Neural cell (in vitro differentiated cells): ENCODE measurements at regions not wholly inside any gene's neighbourhood (a gene's known extent, or its start where the extent isn't known, plus 50 kb on each side); places are given as distances from the start of the nearest gene placed in this dataset.

Source experiments
- EP300 ChIP-seq: fragments of 450-650 bp; conservative IDR thresholded peaks from 2 replicates; pipeline ENCODE4 v1.6.1; 2014; ENCODE audit warnings: antibody characterized with exemption, mild to moderate bottlenecking, moderate library complexity; ENCODE audit not compliant: poor library complexity, severe bottlenecking
- RAD21 ChIP-seq: fragments of 450-650 bp; conservative IDR thresholded peaks from 2 replicates; pipeline ENCODE4 v1.6.1; 2014; ENCODE audit warnings: antibody characterized with exemption, mild to moderate bottlenecking, moderate library complexity
- TF ChIP-seq, protein P1 (sequence below): fragments of 450-650 bp; IDR thresholded peaks from 2 replicates; pipeline ENCODE4 v1.5.1; 2014; ENCODE audit warnings: antibody characterized with exemption, mild to moderate bottlenecking, moderate library complexity; ENCODE audit not compliant: poor library complexity, severe bottlenecking

DNA sequence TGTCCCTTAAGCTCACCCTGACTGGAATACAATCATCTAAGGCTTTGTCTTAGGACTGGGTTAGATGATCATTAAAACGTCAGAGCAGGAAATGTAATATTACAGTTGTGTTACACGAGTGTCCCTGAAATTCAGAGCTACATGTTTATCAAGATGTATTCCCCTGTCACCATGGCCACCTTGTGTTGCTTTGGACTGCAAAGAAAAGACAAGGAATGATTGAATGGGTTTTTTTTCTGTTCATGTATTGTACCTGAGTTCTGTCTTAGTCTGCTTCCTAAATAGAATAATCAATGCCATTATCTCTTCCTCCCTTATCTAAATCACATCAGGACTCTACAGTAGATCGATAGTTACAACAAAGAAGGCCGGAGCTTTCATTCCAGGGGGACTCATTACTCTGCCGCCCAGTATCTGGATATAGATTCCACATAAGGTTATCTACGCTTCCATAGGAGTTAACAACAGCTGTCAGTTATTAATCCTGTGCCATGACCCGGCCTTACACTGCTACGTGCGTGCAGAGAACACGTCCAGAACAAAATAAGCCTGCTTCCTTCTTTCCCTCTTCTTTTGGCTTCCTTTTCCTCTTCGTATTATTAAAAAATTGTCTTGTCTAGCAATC is 274.1 kb upstream of the SASH1 start:
- no peak for TF ChIP-seq EP300
- TF ChIP-seq, protein P1, sequence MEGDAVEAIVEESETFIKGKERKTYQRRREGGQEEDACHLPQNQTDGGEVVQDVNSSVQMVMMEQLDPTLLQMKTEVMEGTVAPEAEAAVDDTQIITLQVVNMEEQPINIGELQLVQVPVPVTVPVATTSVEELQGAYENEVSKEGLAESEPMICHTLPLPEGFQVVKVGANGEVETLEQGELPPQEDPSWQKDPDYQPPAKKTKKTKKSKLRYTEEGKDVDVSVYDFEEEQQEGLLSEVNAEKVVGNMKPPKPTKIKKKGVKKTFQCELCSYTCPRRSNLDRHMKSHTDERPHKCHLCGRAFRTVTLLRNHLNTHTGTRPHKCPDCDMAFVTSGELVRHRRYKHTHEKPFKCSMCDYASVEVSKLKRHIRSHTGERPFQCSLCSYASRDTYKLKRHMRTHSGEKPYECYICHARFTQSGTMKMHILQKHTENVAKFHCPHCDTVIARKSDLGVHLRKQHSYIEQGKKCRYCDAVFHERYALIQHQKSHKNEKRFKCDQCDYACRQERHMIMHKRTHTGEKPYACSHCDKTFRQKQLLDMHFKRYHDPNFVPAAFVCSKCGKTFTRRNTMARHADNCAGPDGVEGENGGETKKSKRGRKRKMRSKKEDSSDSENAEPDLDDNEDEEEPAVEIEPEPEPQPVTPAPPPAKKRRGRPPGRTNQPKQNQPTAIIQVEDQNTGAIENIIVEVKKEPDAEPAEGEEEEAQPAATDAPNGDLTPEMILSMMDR: no peak
- TF ChIP-seq RAD21: no peak
